ENCODE measurements at regions not wholly inside any gene's neighbourhood (a gene's known extent, or its start where the extent isn't known, plus 50 kb on each side); places are given as distances from the start of the nearest gene placed in this dataset.

DNA sequence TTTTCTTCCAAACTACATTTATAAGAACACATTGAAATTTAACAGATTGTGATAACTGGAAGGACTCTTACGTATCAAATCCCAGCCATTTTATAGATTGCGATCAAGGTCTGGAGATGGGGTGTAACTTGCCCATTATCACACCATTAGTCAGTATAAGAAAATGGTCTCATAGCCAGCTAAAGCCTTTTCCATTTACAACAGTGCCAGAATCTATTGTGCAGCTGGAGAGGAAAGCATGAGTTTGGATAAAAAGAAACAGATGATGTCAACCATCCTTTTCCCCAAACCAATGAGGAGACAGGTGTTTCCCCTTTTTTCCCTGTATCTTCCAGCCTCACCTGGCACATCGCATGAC lies 658.8 kb downstream of the ACTL7B start:
- in situ Hi-C loops (cut with HindIII; ENCODE audit: low pct_unique_long_range_greater_than_20kb, low sequenced_read_pairs): no loop called here
- DNase-seq (ENCODE audit: low read depth): no peak

GRCh38 chr9:108196332-108197007 lies 659.3 kb downstream of the ACTL7B start:
- in situ Hi-C loops (cut with HindIII; ENCODE audit: low pct_unique_long_range_greater_than_20kb, low sequenced_read_pairs): no loop called here
- no peak for DNase-seq (ENCODE audit: low read depth)

GRCh38 chr9:108194154-108194553 lies 661.6 kb downstream of the ACTL7B start:
- no peak for DNase-seq (ENCODE audit: low read depth)
- in situ Hi-C loops (cut with HindIII; ENCODE audit: low pct_unique_long_range_greater_than_20kb, low sequenced_read_pairs): no loop called here

DNA sequence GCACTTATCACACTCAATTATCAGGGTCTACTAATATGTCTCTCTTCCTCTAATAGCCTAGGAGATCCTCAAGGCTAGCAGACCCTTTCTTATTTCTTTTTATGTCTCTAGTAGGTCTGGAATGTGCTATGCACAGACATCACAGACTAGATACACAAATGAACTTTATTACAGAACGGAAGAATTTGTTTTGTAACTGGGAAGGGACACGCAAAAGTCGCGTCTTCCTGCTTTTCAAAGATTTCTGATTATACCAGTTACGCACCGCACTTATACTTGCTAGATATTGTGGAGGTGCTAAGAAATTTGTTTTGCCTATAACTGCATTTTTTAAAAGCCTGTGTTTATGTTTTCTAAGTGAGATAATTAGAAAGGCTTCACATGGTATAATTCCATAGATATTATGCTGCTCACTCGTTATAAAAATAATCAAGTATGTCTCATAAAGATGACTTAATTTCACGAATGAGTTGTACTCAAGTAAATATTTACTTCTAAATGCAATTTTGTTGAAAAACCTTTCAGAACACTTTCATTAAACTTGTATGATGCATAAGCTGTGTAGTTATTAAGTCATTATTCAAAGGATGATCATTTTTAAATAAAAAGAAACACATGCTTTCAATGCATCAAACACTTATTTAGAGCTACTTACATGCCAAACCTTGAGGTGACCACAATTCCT lies 662.6 kb downstream of the ACTL7B start:
- no peak for DNase-seq (ENCODE audit: low read depth)
- in situ Hi-C loops (cut with HindIII; ENCODE audit: low pct_unique_long_range_greater_than_20kb, low sequenced_read_pairs): no loop called here

GRCh38 chr9:108191065-108191464 lies 664.7 kb downstream of the ACTL7B start:
- no peak for DNase-seq (ENCODE audit: low read depth)
- in situ Hi-C loops (cut with HindIII; ENCODE audit: low pct_unique_long_range_greater_than_20kb, low sequenced_read_pairs): no loop called here

DNA sequence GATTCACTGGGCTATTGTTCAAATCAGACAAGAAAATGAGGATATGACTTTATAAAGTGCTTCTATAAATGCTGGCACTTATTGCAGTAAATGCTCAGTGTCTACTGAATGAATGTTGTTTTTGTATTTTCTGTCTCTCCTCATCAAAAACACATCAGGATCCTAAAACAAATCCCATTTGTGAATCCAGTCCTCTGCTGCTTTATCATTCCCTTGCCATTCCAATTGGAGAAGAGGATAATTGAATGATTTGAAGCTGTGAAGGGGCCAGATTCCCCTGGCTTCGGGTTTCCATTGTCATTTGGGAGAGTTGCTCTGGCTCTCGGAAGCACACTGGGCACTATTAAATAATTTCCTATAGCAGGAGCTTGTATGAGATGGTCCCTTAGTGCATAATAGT lies 666.8 kb downstream of the ACTL7B start:
- in situ Hi-C loops (cut with HindIII; ENCODE audit: low pct_unique_long_range_greater_than_20kb, low sequenced_read_pairs): no loop called here
- DNase-seq (ENCODE audit: low read depth): no peak

- DNase-seq (ENCODE audit: low read depth): no peak
- in situ Hi-C loops (cut with HindIII; ENCODE audit: low pct_unique_long_range_greater_than_20kb, low sequenced_read_pairs): no loop called here
Measured at GRCh38 chr9:108188482-108188881, 667.3 kb downstream of the ACTL7B start.

DNA sequence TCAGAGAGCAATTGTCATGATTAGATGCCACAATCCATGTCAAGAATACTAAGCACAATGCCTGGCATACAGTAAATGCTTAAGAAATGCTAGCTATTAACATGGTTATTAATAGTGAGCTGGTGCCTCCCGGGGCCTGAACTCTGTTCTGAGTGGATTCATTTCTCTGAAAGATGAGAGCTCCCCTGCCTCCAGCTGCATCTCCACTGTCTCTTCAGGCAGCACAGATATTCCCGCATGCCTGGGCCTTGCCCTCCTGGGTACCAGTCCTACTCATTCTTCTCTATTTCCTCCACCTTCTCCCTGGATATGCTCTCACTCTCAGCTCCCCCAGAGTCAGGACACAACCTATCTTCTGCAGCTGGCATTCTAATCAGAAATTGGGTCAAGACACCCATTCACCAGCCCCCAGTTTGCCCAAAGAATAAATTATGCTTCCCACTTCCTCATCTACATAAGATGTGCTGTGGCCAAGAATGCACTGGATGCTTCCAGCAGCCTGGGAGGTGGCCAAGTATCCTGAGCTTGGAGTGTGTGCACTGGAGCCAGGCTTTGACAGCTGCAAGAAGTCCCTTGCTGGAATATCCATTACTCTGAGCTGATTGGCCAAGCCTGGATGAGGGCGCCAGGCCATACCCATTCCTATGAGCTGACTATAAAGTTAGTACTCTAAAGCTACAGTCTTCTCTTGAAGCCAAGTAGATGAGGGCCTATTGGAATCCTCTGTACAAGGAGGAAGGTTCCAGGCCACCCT lies 669.0 kb downstream of the ACTL7B start:
- in situ Hi-C loops (cut with HindIII; ENCODE audit: low pct_unique_long_range_greater_than_20kb, low sequenced_read_pairs): no loop called here
- DNase-seq (ENCODE audit: low read depth): no peak

DNA sequence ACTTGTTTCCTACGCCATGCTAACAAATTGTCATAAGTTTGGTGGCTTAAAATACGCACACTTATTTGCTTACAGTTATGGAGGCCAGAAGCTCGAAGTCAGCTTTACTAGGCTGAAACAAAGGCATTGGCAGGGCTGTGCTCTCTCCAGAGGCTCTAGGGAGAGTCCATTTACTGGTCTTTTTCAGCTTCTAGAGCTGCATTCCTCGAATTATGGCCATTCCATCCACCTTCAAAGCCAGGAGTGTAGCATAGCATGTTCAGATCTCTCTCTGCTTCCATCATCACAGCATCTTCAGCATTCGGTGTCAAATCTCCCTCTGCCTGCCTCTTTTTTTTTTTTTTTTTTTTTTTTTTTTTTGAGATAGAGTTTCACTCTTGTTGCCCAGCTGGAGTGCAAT lies 670.2 kb downstream of the ACTL7B start:
- in situ Hi-C loops (cut with HindIII; ENCODE audit: low pct_unique_long_range_greater_than_20kb, low sequenced_read_pairs): no loop called here
- DNase-seq (ENCODE audit: low read depth): no peak

DNA sequence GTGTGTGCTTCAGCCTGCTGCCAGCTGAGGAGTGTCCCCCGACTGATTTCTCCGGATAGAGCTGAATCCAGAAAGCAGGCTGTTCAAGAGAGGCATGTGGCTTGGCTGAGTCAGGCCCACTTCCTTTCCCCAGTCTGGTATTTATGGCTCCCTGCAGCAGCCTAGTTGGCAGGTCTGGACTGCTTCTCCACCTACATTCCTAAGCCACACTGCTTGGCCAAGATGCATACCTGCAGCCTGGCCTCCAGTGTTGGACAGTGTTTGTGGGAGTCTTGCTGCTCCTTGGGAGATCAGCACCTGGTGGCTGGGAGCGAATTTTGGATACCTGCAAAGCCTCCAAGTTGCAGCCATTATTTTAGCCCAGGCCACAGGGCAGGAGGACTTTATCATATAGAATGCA lies 670.8 kb downstream of the ACTL7B start:
- DNase-seq (ENCODE audit: low read depth): no peak
- in situ Hi-C loops (cut with HindIII; ENCODE audit: low pct_unique_long_range_greater_than_20kb, low sequenced_read_pairs): no loop called here

- DNase-seq (ENCODE audit: low read depth): no peak
- in situ Hi-C loops (cut with HindIII; ENCODE audit: low pct_unique_long_range_greater_than_20kb, low sequenced_read_pairs): no loop called here
Measured at GRCh38 chr9:108184009-108184408, 671.8 kb downstream of the ACTL7B start.

GRCh38 chr9:108182950-108183381 lies 672.8 kb downstream of the ACTL7B start:
- in situ Hi-C loops (cut with HindIII; ENCODE audit: low pct_unique_long_range_greater_than_20kb, low sequenced_read_pairs): no loop called here
- DNase-seq (ENCODE audit: low read depth): peak; percentile 49

DNA sequence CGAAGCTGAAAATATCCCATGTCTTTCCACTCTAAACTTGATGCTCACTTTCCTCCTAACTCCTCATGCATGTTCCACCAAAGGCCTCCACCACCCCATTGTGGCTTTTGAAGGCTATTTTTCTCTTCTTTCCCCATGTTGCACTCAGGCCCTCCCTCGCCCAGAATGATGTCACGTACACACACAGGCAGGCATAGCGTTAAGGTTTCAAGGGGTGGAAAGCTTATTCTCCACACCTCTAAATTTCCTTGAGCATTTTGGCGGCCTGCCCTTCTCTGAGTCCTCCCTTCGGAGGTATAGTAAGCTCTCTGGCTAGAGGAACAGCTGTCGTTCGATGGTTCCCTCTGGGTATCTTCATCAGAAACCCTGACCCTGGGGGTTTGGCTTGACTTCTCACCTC lies 673.5 kb downstream of the ACTL7B start:
- DNase-seq (ENCODE audit: low read depth): no peak
- in situ Hi-C loops (cut with HindIII; ENCODE audit: low pct_unique_long_range_greater_than_20kb, low sequenced_read_pairs): no loop called here

- DNase-seq (ENCODE audit: low read depth): no peak
- in situ Hi-C loops (cut with HindIII; ENCODE audit: low pct_unique_long_range_greater_than_20kb, low sequenced_read_pairs): no loop called here
Measured at GRCh38 chr9:108181441-108181840, 674.3 kb downstream of the ACTL7B start.

GRCh38 chr9:108180541-108180940 lies 675.2 kb downstream of the ACTL7B start:
- in situ Hi-C loops (cut with HindIII; ENCODE audit: low pct_unique_long_range_greater_than_20kb, low sequenced_read_pairs): no loop called here
- no peak for DNase-seq (ENCODE audit: low read depth)

DNA sequence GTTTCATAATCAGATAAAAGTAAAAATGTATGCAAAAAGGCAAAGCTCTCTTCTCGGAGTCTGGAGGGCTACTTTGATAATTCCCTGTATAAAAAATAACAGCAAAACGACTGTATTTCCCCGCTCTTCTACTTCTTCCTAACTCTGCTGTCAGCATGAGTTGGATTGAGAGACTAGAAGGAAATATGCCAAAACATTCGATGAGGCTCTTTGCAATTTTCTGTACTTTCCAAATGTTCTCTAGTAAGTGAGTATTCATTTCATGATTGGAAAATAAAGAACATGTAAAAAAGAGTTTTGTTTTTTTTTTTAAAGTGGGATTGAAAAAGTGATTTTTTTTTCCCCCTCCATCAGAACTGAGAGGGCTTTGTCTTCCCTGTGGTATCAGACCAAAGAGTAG lies 677.5 kb downstream of the ACTL7B start:
- no peak for DNase-seq (ENCODE audit: low read depth)
- in situ Hi-C loops (cut with HindIII; ENCODE audit: low pct_unique_long_range_greater_than_20kb, low sequenced_read_pairs): no loop called here

GRCh38 chr9:108168236-108168850 lies 678.8 kb upstream of the KLF4 start:
- no peak for DNase-seq (ENCODE audit: low read depth)
- in situ Hi-C loops (cut with HindIII; ENCODE audit: low pct_unique_long_range_greater_than_20kb, low sequenced_read_pairs): no loop called here

- no peak for DNase-seq (ENCODE audit: low read depth)
- in situ Hi-C loops (cut with HindIII; ENCODE audit: low pct_unique_long_range_greater_than_20kb, low sequenced_read_pairs): no loop called here
Measured at GRCh38 chr9:108167136-108167900, 677.7 kb upstream of the KLF4 start.

Data from Caki2 (cell line).